Psoas muscle (tissue), 7 donors: ENCODE measurements at regions not wholly inside any gene's neighbourhood (a gene's known extent, or its start where the extent isn't known, plus 50 kb on each side); places are given as distances from the start of the nearest gene placed in this dataset.

Experiments
- ATAC-seq, 4 donors: fragments of 200-7000 bp; cut with Tn5 transposase; one replicate each; pipeline ENCODE4 v1.9.1; 2020; ENCODE audit warnings: moderate library complexity in 3 of 4, mild to moderate bottlenecking in 2 of 4
- DNase-seq, 2 donors: peaks; one replicate each; pipeline ENCODE4 v3.0.0-alpha.2; 2020
- H3K27ac ChIP-seq: fragments of 200-600 bp; one replicate; pipeline ENCODE4 v1.8.0; 2022
- H3K27me3 ChIP-seq, 3 donors: fragments of 200-600 bp in 1 of 3; one replicate each; pipeline versions ENCODE4 v1.6.1 to v1.8.0; 2013 to 2022; ENCODE audit warnings: low read length in 2 of 3, mild to moderate bottlenecking in 2 of 3, moderate library complexity in 1 of 3; ENCODE audit not compliant: insufficient read depth in 3 of 3
- H3K36me3 ChIP-seq, 2 donors: fragments of 200-600 bp in 1 of 2; one replicate each; pipeline versions ENCODE4 v1.6.1 to v1.8.0; 2013 to 2022; ENCODE audit warnings: low read depth in 1 of 2, mild to moderate bottlenecking in 1 of 2, moderate library complexity in 1 of 2; ENCODE audit not compliant: insufficient read depth in 1 of 2
- H3K4me1 ChIP-seq: fragments of 200-600 bp; one replicate; pipeline ENCODE4 v1.8.0; 2022
- H3K4me3 ChIP-seq: fragments of 200-600 bp; one replicate; pipeline ENCODE4 v1.8.0; 2022; ENCODE audit warnings: mild to moderate bottlenecking
- H3K9me3 ChIP-seq: fragments of 200-600 bp; one replicate; pipeline ENCODE4 v1.8.0; 2022
- CTCF ChIP-seq: fragments of 200-600 bp; IDR thresholded peaks from one replicate; pipeline ENCODE4 v1.8.0; 2022; ENCODE audit warnings: antibody characterized with exemption
- WGBS, 3 donors: extraction: QIAGEN DNeasy Blood & Tissue Kit; methylation state at CpG; one replicate each; pipeline versions ENCODE4 v1.1.6 to v1.1.7; 2013; 5-methylcytosine and 5-hydroxymethylcytosine counted together
- intact Hi-C, 2 donors: fragments of 100-400 bp; cut with DNase I; formaldehyde crosslinking; loops; one replicate each; pipeline versions ENCODE4 v1.11.0 to v1.14.2; 2022
- donor health status: healthy with polysubstance abuse.
- donor health status: DM: no; HTN: no; CAD: no; lungs with moderate emphysema.
- donor health status: Bipolar disorder and iron deficiency.
- donor health status: healthy.
- donor health status: DM: yes; HTN: yes; CAD: no.
- donor health status: DM: no; HTN: no; CAD: no.
- donor health status: DM: yes; HTN: yes; CAD: no.

GRCh38 chr5:165780901-165781300 is 2275.5 kb downstream of the MAT2B start:
- ATAC-seq (no peak), DNase-seq (no peak)
- H3K4me3 ChIP-seq, result no peak overlapping the region
- H3K27ac ChIP-seq, result no peak overlapping the region
- intact Hi-C loops, result no loop called here
- H3K36me3 ChIP-seq, result no peaks in the 10 kb centered on the region
- no peaks in the 10 kb centered on the region for H3K9me3 ChIP-seq
- WGBS, 3 donors, result 86 to 91% (median 89%) methylated on average over 5 of the region's 5 CpGs
- no peak for TF ChIP-seq CTCF
- no peaks in the 10 kb centered on the region for H3K4me1 ChIP-seq
- H3K27me3 ChIP-seq, result no peaks in the 10 kb centered on the region

GRCh38 chr5:165781738-165782137 is 2276.3 kb downstream of the MAT2B start:
- H3K9me3 ChIP-seq, result no peaks in the 10 kb centered on the region
- no peaks in the 10 kb centered on the region for H3K36me3 ChIP-seq
- no peaks in the 10 kb centered on the region for H3K27me3 ChIP-seq
- 70 to 72% (median 72%) methylated on average over 4 of the region's 4 CpGs for WGBS, 3 donors
- intact Hi-C loops, result no loop called here
- no peak overlapping the region for H3K4me3 ChIP-seq
- H3K27ac ChIP-seq, result no peak overlapping the region
- ATAC-seq, result no peak
- no peaks in the 10 kb centered on the region for H3K4me1 ChIP-seq
- DNase-seq, result no peak
- TF ChIP-seq CTCF, result no peak

- Histone ChIP-seq H3K4me1 (no peaks in the 10 kb centered on the region), H3K27ac (no peak overlapping the region), H3K36me3 (no peaks in the 10 kb centered on the region), H3K4me3 (no peak overlapping the region), H3K9me3 (no peaks in the 10 kb centered on the region), H3K27me3 (no peaks in the 10 kb centered on the region)
- intact Hi-C loops, result no loop called here
- ATAC-seq (no peak), DNase-seq (no peak)
- WGBS, 3 donors, result 79 to 90% (median 84%) methylated on average over 4 of the region's 4 CpGs
- TF ChIP-seq CTCF, result no peak
Observed at GRCh38 chr5:165783024-165783423, 2277.6 kb downstream of the MAT2B start.

- H3K36me3 ChIP-seq, result no peaks in the 10 kb centered on the region
- TF ChIP-seq CTCF, result no peak
- H3K4me1 ChIP-seq, result no peaks in the 10 kb centered on the region
- intact Hi-C loops, result no loop called here
- no peak for ATAC-seq
- WGBS, 3 donors, result 69 to 82% (median 73%) methylated on average over 3 of the region's 3 CpGs
- H3K9me3 ChIP-seq, result no peaks in the 10 kb centered on the region
- H3K4me3 ChIP-seq, result no peak overlapping the region
- H3K27ac ChIP-seq, result no peak overlapping the region
- no peak for DNase-seq
- H3K27me3 ChIP-seq, result no peaks in the 10 kb centered on the region
Observed at GRCh38 chr5:165786073-165786472, 2280.7 kb downstream of the MAT2B start.

GRCh38 chr5:165795073-165795472 is 2289.7 kb downstream of the MAT2B start:
- DNase-seq, result no peak
- H3K4me3 ChIP-seq, result no peak overlapping the region
- WGBS, 3 donors, result 70 to 86% (median 81%) methylated on average over 1 of the region's 1 CpG
- no peak for ATAC-seq
- no peaks in the 10 kb centered on the region for H3K27me3 ChIP-seq
- no peaks in the 10 kb centered on the region for H3K9me3 ChIP-seq
- no peaks in the 10 kb centered on the region for H3K36me3 ChIP-seq
- TF ChIP-seq CTCF, result no peak
- intact Hi-C loops, result no loop called here
- no peak overlapping the region for H3K27ac ChIP-seq
- H3K4me1 ChIP-seq, result no peaks in the 10 kb centered on the region
